ENCODE measurements at regions not wholly inside any gene's neighbourhood (a gene's known extent, or its start where the extent isn't known, plus 50 kb on each side); places are given as distances from the start of the nearest gene placed in this dataset.
"Not testable (repeated sequence)": the region's sequence is repeated elsewhere in the genome, so short reads cannot be mapped to it uniquely, and the experiment has no call there.

GRCh38 chr20:22062874-22063273, 357.4 kb downstream of the PAX1 start:
- no peak for DNase-seq
- Histone ChIP-seq H3K36me3 (no peaks in the 10 kb centered on the region), H3K4me1 (no peaks in the 10 kb centered on the region), H3K27me3 (no peaks in the 10 kb centered on the region; the same call in 1 of the 2 replicates), H3K27ac (no peak overlapping the region), H3K9me3 (replicated peaks) (no peaks in the 10 kb centered on the region), H3K4me3 (no peak overlapping the region)

DNA sequence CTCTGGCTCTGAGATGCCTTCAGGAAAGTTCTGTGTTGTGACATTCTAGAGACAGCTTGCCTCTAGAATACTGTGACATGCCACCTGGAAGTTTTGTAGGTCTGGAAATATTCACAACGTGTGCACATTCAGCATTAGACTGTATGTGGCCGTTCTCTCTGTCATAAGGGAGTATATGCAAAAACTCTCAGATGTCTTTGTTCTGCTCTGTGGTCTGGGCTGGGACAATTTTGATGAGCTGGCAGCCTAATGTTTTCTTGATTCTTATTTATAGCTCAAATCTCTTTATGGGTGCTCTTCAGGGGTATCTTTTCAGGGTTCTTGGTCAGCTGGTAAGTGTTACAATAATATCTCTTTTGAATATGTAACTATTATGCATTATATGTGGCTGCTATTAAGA, 355.1 kb downstream of the PAX1 start:
- DNase-seq, result no peak
- Histone ChIP-seq H3K27ac (no peak overlapping the region), H3K4me3 (no peak overlapping the region), H3K4me1 (no peaks in the 10 kb centered on the region), H3K27me3 (no peaks in the 10 kb centered on the region; the same call in 1 of the 2 replicates), H3K36me3 (no peaks in the 10 kb centered on the region), H3K9me3 (replicated peaks) (no peaks in the 10 kb centered on the region)

GRCh38 chr20:22058746-22059145, 353.3 kb downstream of the PAX1 start:
- H3K9me3 ChIP-seq (replicated peaks), result no peaks in the 10 kb centered on the region
- no peaks in the 10 kb centered on the region for H3K36me3 ChIP-seq
- no peaks in the 10 kb centered on the region for H3K4me1 ChIP-seq
- no peaks in the 10 kb centered on the region; the same call in 1 of the 2 replicates for H3K27me3 ChIP-seq
- no peak overlapping the region for H3K27ac ChIP-seq
- DNase-seq, result no peak
- H3K4me3 ChIP-seq, result no peak overlapping the region

- no peaks in the 10 kb centered on the region for H3K36me3 ChIP-seq
- DNase-seq, result no peak
- H3K27me3 ChIP-seq, result peaks cover 5% of the 10 kb centered on the region; the same call in 1 of the 2 replicates
- H3K9me3 ChIP-seq (replicated peaks), result no peaks in the 10 kb centered on the region
- no peaks in the 10 kb centered on the region for H3K4me1 ChIP-seq
- H3K4me3 ChIP-seq, result no peak overlapping the region
- no peak overlapping the region for H3K27ac ChIP-seq
Observed at GRCh38 chr20:22055981-22056380, 350.5 kb downstream of the PAX1 start.

GRCh38 chr20:22052025-22052650, 346.7 kb downstream of the PAX1 start:
- H3K36me3 ChIP-seq, result no peaks in the 10 kb centered on the region
- no peaks in the 10 kb centered on the region for H3K9me3 ChIP-seq (replicated peaks)
- DNase-seq, result no peak
- H3K27me3 ChIP-seq, result peaks cover 5% of the 10 kb centered on the region; the same call in 1 of the 2 replicates
- no peak overlapping the region for H3K27ac ChIP-seq
- H3K4me1 ChIP-seq, result no peaks in the 10 kb centered on the region
- H3K4me3 ChIP-seq, result no peak overlapping the region

GRCh38 chr20:22045956-22046507, 340.6 kb downstream of the PAX1 start:
- not testable (repeated sequence) for DNase-seq; H3K4me3 ChIP-seq; H3K9me3 ChIP-seq (replicated peaks); H3K4me1 ChIP-seq; H3K27ac ChIP-seq; H3K36me3 ChIP-seq; H3K27me3 ChIP-seq

DNA sequence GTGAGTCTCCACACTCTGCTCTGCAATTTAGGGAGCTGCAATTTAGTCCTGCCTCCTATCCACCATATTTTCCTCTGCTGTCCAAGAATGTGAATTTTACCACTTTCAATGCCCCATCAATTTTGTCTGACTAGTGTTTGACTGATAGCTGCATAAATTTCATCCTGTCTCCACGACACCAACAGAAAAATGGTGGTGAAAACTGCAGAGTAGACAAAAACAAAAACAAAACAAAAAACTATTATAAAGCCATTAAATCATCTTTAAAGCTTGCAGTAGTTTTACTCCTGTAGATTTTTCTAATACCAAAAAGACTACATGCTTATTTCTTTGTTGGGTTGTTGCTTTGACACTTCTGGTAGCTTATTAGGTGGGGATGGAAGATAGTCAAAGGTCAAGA, 322.0 kb downstream of the PAX1 start:
- Histone ChIP-seq H3K27ac (no peak overlapping the region), H3K27me3 (no peaks in the 10 kb centered on the region; the same call in 1 of the 2 replicates), H3K4me1 (no peaks in the 10 kb centered on the region), H3K9me3 (replicated peaks) (no peaks in the 10 kb centered on the region), H3K36me3 (no peaks in the 10 kb centered on the region), H3K4me3 (no peak overlapping the region)
- no peak for DNase-seq

DNA sequence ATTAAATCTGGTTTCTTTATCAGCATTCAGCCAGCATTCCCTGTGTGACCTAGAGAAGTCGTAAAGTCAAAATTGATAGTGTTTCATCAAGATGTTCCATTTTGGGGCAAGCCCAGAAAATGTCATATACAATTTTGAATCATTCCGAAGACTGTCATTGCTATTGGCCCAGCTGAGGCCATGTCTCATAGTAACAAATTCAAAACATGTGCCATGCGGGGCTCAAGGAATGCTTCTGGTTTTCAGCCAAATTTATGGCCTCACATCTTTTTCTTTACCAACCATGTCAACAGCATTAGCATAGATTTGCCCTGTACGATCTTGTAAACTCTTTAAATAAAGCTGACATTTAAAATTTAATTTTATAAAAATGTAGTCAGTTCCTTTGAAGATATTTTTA, 314.7 kb downstream of the PAX1 start:
- no peak for DNase-seq
- no peaks in the 10 kb centered on the region for H3K36me3 ChIP-seq
- no peaks in the 10 kb centered on the region; the same call in 1 of the 2 replicates for H3K27me3 ChIP-seq
- H3K4me3 ChIP-seq, result no peak overlapping the region
- H3K4me1 ChIP-seq, result no peaks in the 10 kb centered on the region
- H3K27ac ChIP-seq, result no peak overlapping the region
- H3K9me3 ChIP-seq (replicated peaks), result no peaks in the 10 kb centered on the region

DNA sequence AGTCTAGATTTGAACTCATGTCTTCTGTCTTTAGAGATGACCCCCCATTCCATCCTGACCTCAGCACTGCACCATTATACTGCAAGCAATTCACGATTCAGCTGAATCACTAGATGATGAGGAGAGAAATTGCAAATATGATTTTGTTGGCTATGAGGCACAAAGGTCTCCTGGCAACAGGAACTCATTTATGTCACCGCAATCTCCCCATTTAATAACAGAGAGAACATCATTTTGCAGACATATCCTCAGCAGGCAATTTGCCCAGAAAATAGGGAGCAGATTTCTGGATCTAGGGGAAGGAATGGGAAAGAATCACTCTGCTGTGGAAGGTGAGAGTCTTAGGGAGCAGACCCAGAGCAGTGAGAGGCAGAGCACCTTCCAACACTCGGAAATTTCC, 303.0 kb downstream of the PAX1 start:
- DNase-seq, result no peak
- Histone ChIP-seq H3K4me3 (no peak overlapping the region), H3K9me3 (replicated peaks) (no peaks in the 10 kb centered on the region), H3K27me3 (no peaks in the 10 kb centered on the region), H3K4me1 (no peaks in the 10 kb centered on the region), H3K36me3 (no peaks in the 10 kb centered on the region), H3K27ac (no peak overlapping the region)

DNA sequence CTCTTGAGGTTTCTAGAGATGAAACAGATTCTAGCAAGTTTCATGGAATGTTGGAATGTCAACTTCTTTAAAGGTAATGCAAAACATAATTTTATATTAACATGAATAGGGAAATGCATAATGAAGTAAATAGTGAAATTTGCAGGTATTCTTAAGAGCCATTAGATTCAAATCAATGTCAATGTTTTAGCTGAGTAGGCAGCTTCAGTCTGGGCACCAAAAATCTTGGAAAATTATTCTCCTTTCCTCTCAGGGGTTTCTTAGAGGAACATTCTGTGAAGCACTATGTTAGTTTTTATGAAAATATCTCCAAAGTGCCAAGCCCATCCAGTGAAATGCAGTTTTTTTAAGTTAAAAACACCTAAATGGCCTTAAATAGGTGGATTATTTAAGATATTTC, 300.8 kb downstream of the PAX1 start:
- Histone ChIP-seq H3K27me3 (no peaks in the 10 kb centered on the region), H3K4me3 (no peak overlapping the region), H3K36me3 (no peaks in the 10 kb centered on the region), H3K27ac (no peak overlapping the region), H3K9me3 (replicated peaks) (no peaks in the 10 kb centered on the region), H3K4me1 (no peaks in the 10 kb centered on the region)
- no peak for DNase-seq

DNA sequence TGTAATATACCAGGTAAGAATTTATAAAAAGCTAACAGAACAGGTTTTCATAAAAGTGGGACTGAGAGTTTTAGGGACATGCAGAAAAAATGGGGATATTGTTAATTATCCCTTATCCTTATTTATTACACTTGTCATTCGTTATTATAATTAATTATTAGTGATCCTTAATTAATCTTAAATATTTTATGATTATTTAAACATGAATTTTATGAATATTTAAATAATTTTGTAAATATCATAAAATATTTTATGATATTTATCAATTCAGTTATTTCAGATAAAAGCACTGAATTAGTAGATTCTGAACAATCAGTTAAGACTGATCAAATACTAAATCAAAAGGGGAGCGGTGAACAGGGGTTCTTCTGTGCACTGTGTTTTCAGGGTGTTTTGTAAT, 300.1 kb downstream of the PAX1 start:
- no peaks in the 10 kb centered on the region for H3K27me3 ChIP-seq
- no peaks in the 10 kb centered on the region for H3K9me3 ChIP-seq (replicated peaks)
- no peak for DNase-seq
- no peak overlapping the region for H3K4me3 ChIP-seq
- no peaks in the 10 kb centered on the region for H3K36me3 ChIP-seq
- H3K4me1 ChIP-seq, result no peaks in the 10 kb centered on the region
- no peak overlapping the region for H3K27ac ChIP-seq

DNA sequence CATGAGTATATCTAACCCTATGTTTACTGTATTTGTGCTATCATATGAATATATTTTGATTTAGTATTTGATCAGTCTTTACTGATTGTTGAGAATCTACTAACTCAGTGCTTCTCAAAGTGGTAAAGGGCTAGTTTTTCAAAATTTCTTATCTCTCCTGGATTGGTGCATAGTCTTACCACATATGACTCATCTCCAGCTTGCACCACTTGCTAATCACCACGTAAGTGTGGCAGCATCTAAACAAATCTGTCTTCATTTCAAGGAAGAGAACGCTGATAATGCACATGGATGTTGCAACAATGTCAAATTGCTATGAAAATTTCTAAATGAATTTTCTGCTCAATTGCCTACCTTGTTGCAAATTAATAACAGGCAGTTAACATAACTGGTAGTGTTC, 299.5 kb downstream of the PAX1 start:
- no peak for DNase-seq
- Histone ChIP-seq H3K9me3 (replicated peaks) (no peaks in the 10 kb centered on the region), H3K36me3 (no peaks in the 10 kb centered on the region), H3K27me3 (no peaks in the 10 kb centered on the region; the same call in 1 of the 2 replicates), H3K27ac (no peak overlapping the region), H3K4me3 (no peak overlapping the region), H3K4me1 (no peaks in the 10 kb centered on the region)

GRCh38 chr20:22003680-22004079, 298.2 kb downstream of the PAX1 start:
- no peak overlapping the region for H3K4me3 ChIP-seq
- no peaks in the 10 kb centered on the region; the same call in 1 of the 2 replicates for H3K27me3 ChIP-seq
- H3K4me1 ChIP-seq, result no peaks in the 10 kb centered on the region
- no peaks in the 10 kb centered on the region for H3K9me3 ChIP-seq (replicated peaks)
- no peak overlapping the region for H3K27ac ChIP-seq
- no peaks in the 10 kb centered on the region for H3K36me3 ChIP-seq
- DNase-seq, result no peak

DNA sequence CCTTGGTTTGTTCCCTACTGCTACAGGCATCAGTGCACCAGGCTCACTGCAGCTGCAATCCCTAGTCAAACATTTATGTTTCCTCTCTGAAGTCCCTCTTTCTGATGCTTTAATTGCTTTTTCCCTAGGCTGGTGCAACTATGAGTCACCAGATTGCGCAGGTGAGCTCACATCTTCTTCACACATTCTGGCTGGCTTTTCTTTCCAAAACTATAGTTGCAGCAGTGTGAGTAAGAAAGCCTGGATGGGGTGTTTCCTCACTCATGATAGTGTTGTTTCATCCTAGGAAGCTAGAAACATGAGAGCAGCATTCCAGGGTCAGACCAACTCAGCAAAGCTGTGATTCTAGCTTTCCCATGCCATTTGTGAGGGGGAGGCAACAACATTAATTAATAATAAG, 296.4 kb downstream of the PAX1 start:
- Histone ChIP-seq H3K4me1 (no peaks in the 10 kb centered on the region), H3K27me3 (no peaks in the 10 kb centered on the region; the same call in 1 of the 2 replicates), H3K9me3 (replicated peaks) (no peaks in the 10 kb centered on the region), H3K36me3 (no peaks in the 10 kb centered on the region), H3K4me3 (no peak overlapping the region), H3K27ac (no peak overlapping the region)
- DNase-seq, result no peak

DNA sequence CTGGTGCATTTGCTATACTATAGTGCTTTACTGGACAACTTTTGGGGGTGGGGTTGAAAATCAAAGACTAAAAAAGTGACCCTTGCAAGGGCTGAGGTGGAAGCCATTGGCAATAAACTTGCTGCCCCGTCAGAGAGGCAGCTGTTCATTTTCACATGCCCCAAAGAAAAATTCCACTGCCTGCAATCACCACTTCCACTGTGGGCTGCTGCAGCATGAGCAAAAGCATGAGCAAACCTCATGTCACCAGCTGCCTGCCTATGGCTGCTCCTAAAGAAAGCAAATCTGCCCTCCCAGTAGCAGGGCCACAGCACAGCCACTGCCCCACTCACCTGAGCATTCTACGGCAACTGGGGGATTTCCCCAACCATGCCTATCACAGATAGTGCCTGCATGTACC, 290.0 kb downstream of the PAX1 start:
- DNase-seq, result no peak
- Histone ChIP-seq H3K27ac (no peak overlapping the region), H3K36me3 (no peaks in the 10 kb centered on the region), H3K27me3 (no peaks in the 10 kb centered on the region; the same call in 1 of the 2 replicates), H3K4me1 (no peaks in the 10 kb centered on the region), H3K9me3 (replicated peaks) (no peaks in the 10 kb centered on the region), H3K4me3 (no peak overlapping the region)

DNA sequence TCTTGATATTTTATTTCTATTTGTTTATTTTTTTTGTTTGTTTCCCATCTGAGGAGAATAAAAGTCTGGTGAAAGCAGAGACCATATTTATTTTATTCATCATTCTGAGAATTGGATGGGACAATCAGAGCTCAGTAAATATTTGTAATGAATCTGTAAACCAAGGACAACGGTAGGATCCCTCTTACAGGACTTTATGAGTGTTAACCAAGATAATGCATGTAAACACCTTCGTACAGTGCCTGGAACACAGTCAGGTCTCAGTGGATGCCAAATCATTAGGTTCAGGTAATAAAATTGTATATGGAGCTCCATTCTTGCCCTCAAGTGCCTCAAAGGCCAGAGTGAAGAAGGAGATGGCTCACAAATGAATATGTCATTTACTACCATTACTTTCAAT, 288.7 kb downstream of the PAX1 start:
- no peak for DNase-seq
- Histone ChIP-seq H3K4me1 (no peaks in the 10 kb centered on the region), H3K4me3 (no peak overlapping the region), H3K27me3 (no peaks in the 10 kb centered on the region), H3K36me3 (no peaks in the 10 kb centered on the region), H3K9me3 (replicated peaks) (no peaks in the 10 kb centered on the region), H3K27ac (no peak overlapping the region)
